GM12875 (cell line): ENCODE measurements at regions not wholly inside any gene's neighbourhood (a gene's known extent, or its start where the extent isn't known, plus 50 kb on each side); places are given as distances from the start of the nearest gene placed in this dataset.

Experiments used
- H3K4me3 ChIP-seq: one replicate; pipeline ENCODE4 v1.5.1; 2011; ENCODE audit warnings: low read depth, low read length, control low read depth
- TF ChIP-seq, protein P1 (sequence below): IDR thresholded peaks from 2 replicates; pipeline ENCODE4 v1.5.1; 2011; ENCODE audit warnings: low read depth, mild to moderate bottlenecking, control low read depth, inconsistent platforms, low read length, moderate library complexity, borderline replicate concordance; ENCODE audit not compliant: insufficient read depth

DNA sequence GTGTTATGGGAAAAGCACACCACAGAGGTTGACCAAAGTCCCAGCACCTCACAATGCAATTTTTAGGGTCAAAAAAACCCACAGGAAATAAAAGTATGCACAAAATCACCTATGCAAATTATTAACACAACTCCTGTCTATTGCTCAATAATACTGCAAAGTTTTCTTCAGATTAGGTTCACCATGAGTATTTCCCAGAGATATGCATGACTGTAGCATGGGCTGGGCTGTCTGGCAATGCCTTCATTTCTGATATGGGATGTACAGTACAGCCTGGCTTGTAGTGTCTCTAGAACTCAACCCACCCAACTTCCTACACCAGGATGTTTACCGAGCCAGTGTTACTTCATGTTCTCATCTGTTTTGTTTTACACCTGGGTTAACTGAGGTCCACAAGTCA is 698.7 kb upstream of the ARGLU1 start:
- H3K4me3 ChIP-seq: no peak overlapping the region
- TF ChIP-seq, protein P1, sequence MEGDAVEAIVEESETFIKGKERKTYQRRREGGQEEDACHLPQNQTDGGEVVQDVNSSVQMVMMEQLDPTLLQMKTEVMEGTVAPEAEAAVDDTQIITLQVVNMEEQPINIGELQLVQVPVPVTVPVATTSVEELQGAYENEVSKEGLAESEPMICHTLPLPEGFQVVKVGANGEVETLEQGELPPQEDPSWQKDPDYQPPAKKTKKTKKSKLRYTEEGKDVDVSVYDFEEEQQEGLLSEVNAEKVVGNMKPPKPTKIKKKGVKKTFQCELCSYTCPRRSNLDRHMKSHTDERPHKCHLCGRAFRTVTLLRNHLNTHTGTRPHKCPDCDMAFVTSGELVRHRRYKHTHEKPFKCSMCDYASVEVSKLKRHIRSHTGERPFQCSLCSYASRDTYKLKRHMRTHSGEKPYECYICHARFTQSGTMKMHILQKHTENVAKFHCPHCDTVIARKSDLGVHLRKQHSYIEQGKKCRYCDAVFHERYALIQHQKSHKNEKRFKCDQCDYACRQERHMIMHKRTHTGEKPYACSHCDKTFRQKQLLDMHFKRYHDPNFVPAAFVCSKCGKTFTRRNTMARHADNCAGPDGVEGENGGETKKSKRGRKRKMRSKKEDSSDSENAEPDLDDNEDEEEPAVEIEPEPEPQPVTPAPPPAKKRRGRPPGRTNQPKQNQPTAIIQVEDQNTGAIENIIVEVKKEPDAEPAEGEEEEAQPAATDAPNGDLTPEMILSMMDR: no peak

- no peak overlapping the region for H3K4me3 ChIP-seq
- TF ChIP-seq, protein P1: no peak
These were observed 690.8 kb upstream of the ARGLU1 start for GRCh38 chr13:107258599-107259187.

DNA sequence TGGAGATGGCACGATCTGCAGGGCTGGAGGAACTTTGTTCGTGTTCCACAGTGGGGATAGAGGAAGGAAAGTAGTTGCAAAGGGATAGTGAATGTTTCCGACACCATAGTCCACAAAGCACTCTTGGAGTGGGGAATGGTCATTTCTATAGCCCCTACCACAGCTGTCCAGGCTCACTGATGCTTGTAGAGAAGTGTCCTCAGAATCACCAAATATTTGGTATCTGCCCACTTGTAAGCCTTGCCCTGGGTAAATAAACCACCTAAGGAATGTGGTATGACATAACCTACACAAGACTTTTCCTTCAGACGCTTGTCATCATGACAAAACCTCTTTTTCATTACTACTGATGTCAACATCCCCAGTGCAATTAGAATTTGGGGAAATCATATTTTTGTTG is 686.5 kb upstream of the ARGLU1 start:
- H3K4me3 ChIP-seq: no peak overlapping the region
- TF ChIP-seq, protein P1: no peak

GRCh38 chr13:107252428-107252827 is 684.5 kb upstream of the ARGLU1 start:
- TF ChIP-seq, protein P1: no peak
- H3K4me3 ChIP-seq: no peak overlapping the region

- TF ChIP-seq, protein P1: no peak
- H3K4me3 ChIP-seq: no peak overlapping the region
These were observed 684.1 kb upstream of the ARGLU1 start for GRCh38 chr13:107252021-107252420.

GRCh38 chr13:107251341-107251740 is 683.4 kb upstream of the ARGLU1 start:
- TF ChIP-seq, protein P1: no peak
- no peak overlapping the region for H3K4me3 ChIP-seq

DNA sequence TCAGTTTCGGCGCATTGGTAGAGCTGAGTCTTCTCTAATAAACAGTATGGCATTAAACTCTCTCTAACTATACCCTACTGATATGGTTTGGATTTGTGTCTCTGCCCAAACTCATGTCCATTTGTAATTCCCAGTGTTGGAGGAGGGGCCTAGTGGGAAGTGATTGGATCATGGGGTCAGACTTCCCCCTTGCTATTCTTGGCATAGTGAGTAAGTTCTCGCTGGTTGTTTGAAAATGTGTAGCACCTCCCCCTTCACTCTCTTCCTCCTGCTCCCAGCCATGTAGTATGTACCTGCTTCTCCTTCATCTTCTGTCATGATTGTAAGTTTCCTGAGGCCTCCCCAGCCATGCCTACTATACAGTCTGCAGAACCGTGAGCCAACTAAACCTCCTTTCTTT is 682.7 kb upstream of the ARGLU1 start:
- TF ChIP-seq, protein P1: no peak
- no peak overlapping the region for H3K4me3 ChIP-seq
